ENCODE measurements at regions not wholly inside any gene's neighbourhood (a gene's known extent, or its start where the extent isn't known, plus 50 kb on each side); places are given as distances from the start of the nearest gene placed in this dataset.

DNA sequence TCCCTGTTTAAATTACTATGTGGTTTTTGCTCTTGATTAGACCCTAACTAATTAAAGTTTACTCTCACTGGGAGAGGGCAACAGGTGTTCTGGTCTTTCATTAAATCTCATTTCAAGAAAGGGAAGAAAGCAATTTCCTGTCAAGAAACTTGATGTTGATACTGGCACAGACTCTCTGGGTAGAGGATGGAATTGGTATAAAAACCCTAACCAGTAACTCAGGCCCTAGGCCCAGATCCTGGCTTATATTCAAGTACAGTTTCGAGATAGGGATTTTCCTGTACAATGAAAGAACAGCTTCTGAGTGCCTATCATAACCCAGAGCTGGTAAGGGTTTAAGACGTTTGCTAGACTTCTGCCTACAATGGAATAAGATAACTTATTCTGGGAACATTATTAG is 61.6 kb upstream of the ACYP2 start:
- TF ChIP-seq EZH2 (IDR thresholded peaks at IDR 0.05; ENCODE audit: borderline replicate concordance): no peak
- no peak for TF ChIP-seq EZH2phosphoT487 (IDR thresholded peaks at IDR 0.05; ENCODE audit: low read depth, severe bottlenecking, unreplicated experiment)
- no peak for TF ChIP-seq CTCF (IDR thresholded peaks at IDR 0.05; ENCODE audit: poor library complexity)
